Muscle of back (tissue), 3 donors: ENCODE measurements at regions not wholly inside any gene's neighbourhood (a gene's known extent, or its start where the extent isn't known, plus 50 kb on each side); places are given as distances from the start of the nearest gene placed in this dataset.

Experiments
- DNase-seq, 3 donors: peaks; one replicate each; pipeline versions ENCODE4 v3.0.0 to v3.0.0-alpha.2; 2013

GRCh38 chr13:106234636-106235035 is 300.8 kb downstream of the EFNB2 start:
- DNase-seq = no peak

GRCh38 chr13:106233134-106233735 is 302.2 kb downstream of the EFNB2 start:
- no peak for DNase-seq

GRCh38 chr13:106232681-106233080 is 302.8 kb downstream of the EFNB2 start:
- DNase-seq = no peak

DNA sequence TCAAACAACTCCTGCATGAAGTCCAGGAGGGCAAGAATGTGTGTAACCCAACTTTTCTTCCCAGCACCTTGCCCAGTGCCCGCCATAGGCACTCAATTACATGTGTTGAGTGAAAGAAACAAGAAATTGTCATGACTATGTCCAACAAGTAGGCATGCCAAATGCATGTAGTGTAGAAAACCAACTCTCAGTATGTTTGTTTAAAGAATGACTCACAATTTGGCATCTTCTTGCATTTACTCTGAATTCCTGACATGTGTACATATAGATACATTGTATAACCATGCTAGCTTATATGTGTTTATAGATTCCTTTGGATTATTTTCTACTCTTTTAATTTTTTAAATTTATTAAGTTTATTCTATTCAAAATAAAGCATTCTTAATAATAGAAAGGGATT is 305.0 kb downstream of the EFNB2 start:
- peak in 1 of 3 donors; percentile 13 for DNase-seq

GRCh38 chr13:106225126-106225525 is 310.3 kb downstream of the EFNB2 start:
- peak; percentile 7 to 40 (median 16) for DNase-seq

DNA sequence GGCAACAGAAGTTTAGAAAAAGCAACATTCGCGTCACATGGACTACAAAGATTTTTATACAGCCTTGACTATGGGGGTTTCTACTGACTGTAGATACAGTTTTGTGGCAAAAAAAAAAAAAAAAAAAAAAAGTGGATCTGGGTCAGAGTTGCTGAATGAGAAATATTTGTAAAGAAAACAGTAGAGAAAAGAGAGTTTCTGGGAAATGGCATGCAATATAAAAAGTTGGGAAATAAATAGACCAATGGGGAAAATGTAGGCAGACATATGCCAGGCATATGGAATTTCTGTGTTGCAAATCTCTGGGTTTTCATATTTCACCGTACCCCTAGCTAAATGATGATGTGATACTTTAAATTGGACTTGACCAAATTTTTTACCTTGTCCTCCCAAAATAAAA is 315.3 kb downstream of the EFNB2 start:
- DNase-seq = no peak

DNA sequence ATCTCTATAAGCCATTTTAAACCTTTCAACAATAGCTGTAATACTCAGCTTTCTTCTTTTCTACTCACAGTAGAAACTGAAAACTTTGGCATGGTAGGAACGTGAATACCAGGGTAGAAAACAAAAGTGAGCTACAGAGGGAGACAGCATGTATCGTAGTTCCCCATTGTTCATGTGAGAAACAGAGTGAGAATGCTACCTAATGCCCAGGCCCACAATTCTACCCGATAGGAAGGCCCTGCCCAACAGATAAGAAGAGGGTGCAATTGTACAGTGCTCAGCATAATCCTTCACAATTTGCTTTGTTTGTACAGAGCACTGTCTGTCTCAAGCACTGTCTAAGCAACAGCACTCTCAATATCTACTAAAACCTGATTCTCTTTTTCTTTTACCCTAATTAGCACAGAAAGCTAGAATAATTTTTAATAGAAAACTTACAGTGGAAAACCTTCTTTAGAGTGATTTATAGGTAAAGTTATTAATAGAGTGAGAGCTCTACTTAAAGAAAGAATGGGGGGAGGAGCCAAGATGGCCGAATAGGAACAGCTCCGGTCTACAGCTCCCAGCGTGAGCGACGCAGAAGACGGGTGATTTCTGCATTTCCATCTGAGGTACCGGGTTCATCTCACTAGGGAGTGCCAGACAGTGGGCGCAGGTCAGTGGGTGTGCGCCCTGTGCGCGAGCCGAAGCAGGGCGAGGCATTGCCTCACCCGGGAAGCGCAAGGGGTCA is 322.3 kb downstream of the EFNB2 start:
- peak in 1 of 3 donors; percentile 23 for DNase-seq

DNA sequence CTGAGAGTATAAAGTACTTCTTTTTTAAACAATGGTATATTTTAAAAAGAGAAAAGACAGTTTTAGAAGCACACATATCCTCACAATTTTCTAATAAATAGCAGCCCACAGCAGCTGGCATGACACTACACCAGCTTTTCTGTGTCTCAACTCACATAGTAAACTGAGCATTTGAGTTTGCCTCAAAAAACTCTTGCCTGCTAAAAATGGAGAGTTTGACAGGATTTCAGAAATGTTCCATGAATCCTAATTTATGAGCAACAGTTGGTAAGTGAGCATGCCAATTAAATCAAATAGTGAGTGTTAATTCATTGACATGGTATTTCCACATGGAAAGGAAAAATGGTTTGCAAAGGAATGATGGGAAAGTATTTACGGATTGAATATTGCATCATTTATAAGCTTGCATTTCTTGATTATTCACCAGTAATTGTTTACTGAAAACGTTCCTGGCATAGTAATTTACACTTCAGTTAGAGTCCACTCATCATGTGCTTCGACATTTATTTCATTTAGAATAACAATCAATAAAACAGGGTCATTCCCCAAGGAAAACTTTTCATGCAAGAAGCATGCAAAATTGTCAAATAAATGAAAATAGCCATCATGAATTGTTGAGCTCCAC is 323.0 kb downstream of the EFNB2 start:
- DNase-seq = peak in 2 of 3 donors; percentile 34 to 45

- no peak for DNase-seq
Measured at GRCh38 chr13:106210324-106210723, 325.1 kb downstream of the EFNB2 start.

GRCh38 chr13:106205871-106206270 is 329.6 kb downstream of the EFNB2 start:
- DNase-seq = no peak

DNA sequence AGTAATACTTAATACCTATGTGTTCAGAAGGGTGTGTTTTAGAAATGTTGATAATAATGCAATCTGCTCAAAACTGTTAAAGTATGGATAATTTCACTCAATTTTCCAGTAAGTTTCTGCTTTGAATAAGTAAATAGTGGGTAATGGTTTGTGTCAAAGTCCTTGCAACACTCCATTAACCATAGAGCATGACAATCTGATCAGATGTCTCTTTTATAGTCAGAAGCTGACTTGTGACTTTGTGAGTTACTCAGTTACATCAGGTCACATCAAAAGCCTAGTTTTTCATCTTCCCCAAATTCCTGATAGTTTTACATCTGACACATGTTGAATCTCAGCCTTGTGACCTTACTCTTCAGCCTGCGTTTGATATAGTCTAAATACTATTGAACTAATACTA is 338.0 kb downstream of the EFNB2 start:
- no peak for DNase-seq

GRCh38 chr13:106187501-106188095 is 347.9 kb downstream of the EFNB2 start:
- peak in 1 of 3 donors; percentile 18 for DNase-seq

DNA sequence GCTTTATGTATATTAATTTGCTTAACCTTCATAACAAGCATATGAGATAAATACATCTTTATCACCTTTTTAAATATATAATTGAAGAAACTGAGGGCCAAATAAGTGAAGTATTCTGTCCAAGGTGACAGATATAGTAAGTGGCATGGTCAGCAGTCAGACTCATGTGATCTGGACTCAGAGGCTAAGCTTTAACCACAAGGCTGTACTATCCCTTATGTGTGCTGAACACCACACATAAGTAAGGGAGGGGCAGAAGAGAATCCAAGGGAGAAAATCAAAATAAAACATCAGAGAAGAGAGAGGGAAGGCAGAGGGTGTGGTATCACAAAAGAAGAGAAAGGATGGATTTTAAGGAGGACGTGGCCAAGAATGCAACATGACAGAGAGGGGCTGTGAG is 348.4 kb downstream of the EFNB2 start:
- DNase-seq = no peak

GRCh38 chr13:106186366-106187030 is 349.0 kb downstream of the EFNB2 start:
- peak in 1 of 3 donors; percentile 8 for DNase-seq

- DNase-seq = no peak
Measured at GRCh38 chr13:106184790-106185189, 350.7 kb downstream of the EFNB2 start.

- DNase-seq = no peak
Measured at GRCh38 chr13:106183410-106184065, 351.9 kb downstream of the EFNB2 start.

- peak in 1 of 3 donors; percentile 84 for DNase-seq
Measured at GRCh38 chr13:106182404-106182803, 353.1 kb downstream of the EFNB2 start.

GRCh38 chr13:106178816-106179215 is 356.6 kb downstream of the EFNB2 start:
- DNase-seq = no peak

DNA sequence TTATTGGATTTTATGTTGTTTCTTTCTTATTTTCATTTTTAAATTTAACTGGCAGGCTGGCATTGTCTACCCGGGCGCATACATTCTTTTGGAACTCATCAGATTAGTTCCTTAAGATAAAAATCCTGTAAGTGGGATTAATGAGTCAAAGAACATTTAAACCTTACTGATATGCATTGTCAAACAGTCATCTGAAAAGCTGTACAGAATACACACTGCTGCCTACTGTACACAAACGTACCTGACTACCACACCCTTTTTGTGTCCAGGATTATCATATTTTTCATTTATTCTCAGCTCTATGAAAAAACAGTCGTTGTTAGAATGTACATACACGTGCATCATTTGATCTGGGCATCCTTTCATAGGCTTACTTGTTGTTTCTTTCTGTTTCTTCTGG is 358.3 kb downstream of the EFNB2 start:
- DNase-seq = no peak

GRCh38 chr13:106176117-106176516 is 359.3 kb downstream of the EFNB2 start:
- peak in 1 of 3 donors; percentile 60 for DNase-seq

GRCh38 chr13:106173891-106174610 is 361.4 kb downstream of the EFNB2 start:
- DNase-seq = no peak
